GM21737 (cell line): ENCODE measurements at regions not wholly inside any gene's neighbourhood (a gene's known extent, or its start where the extent isn't known, plus 50 kb on each side); places are given as distances from the start of the nearest gene placed in this dataset.
"Not testable (repeated sequence)": the region's sequence is repeated elsewhere in the genome, so short reads cannot be mapped to it uniquely, and the experiment has no call there.

Experiments used
- ATAC-seq: cut with Tn5 transposase; IDR thresholded peaks from one replicate; pipeline ENCODE4 v1.9.1; 2021; ENCODE audit warnings: mild to moderate bottlenecking, moderate library complexity; ENCODE audit not compliant: unreplicated experiment

GRCh38 chr3:168671091-168671490, 575.4 kb upstream of the GOLIM4 start:
- ATAC-seq = no peak

DNA sequence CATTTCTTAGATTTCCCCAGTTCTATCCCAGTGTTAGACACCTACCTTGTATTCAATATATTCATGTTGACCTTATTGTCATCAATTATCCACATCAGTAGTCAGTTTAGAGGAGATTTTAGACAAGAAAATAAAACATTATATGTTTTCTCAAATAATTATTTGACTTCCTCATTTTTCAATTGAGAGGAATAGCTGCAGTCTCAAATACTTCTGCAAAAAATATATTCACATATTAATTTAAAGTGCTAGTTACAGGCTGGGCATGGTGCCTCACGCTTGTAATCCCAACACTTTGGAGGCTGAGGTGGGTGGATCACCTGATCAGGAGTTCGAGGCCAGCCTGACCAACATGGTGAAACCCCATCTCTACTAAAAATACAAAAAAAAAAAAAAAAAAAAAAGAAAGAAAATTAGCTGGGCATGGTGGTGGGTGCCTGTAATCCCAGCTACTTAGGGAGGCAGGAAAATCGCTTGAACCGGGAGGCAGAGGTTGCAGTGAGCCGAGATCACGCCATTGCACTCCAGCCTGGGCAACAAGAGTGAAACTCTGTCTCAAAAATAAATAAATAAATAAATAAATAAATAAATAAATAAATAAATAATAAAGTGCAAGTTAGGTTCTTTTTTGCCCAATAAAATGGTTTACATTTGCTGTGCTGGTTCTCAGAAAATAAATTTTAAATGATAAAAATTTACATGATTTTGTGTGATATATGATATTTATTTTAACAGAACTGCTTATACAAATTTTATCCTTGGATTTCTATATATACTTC, 565.3 kb upstream of the GOLIM4 start:
- not testable (repeated sequence) for ATAC-seq

- ATAC-seq = no peak
Measured at GRCh38 chr3:168659015-168659414, 563.3 kb upstream of the GOLIM4 start.

DNA sequence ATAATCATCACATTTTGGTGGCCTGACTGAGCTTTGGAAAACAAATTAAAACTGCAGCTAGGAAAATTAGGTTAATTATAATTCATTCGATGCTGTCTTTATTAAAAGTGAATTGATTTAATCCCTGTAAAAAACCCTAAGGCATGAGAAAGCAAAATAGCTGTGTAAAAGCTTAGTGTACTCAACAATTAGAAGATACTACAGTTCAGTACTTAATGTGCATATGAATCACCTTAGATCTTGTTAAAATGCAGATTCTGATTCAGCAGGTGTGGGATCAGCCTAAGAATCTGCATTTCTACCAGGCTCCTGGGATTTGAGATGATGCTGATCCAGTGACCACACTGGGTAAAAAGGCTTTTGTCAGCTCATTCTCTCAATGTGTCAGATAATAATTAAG, 559.9 kb upstream of the GOLIM4 start:
- ATAC-seq = no peak

DNA sequence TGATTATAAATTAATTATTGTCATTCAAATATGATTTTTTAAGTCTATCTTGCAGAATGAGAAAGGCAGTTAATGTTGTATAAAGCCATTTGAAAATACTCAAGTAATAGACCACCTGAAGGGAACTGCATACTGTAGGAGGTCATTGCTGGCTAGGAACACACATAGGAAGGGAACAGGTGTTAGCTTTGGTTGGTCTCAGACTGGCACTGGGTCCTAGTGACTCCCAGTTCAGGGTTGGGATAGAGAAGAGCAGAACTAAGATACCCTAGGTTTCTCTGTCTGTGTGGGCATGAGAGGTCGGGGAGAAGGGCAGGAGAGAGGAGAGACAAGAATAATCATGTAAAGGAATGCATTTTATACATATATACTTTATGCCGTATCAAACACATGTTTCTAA, 559.0 kb upstream of the GOLIM4 start:
- no peak for ATAC-seq

GRCh38 chr3:168653255-168653654, 557.5 kb upstream of the GOLIM4 start:
- ATAC-seq = no peak

- ATAC-seq = no peak
Measured at GRCh38 chr3:168648321-168648720, 552.6 kb upstream of the GOLIM4 start.

DNA sequence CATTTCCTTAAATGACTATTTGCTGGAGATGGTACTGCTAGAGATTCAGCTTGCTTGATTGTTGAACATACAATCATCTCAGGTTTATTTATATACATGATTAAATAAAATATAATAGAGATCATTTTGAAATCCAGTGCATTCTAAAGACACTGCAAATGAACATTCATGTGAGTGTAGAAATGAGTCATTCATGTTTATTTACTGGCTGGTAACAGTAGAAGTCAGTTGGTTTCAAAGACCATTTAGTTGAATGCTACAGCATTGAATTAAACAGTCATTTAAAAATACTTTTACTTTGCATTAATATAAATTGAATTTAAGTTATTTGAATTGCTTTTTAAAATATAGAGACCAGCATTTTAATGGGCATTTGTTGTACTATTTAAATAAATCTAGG, 551.9 kb upstream of the GOLIM4 start:
- no peak for ATAC-seq

GRCh38 chr3:168645180-168645579, 549.5 kb upstream of the GOLIM4 start:
- ATAC-seq = no peak

- no peak for ATAC-seq
Measured at GRCh38 chr3:168628549-168628948, 532.8 kb upstream of the GOLIM4 start.

DNA sequence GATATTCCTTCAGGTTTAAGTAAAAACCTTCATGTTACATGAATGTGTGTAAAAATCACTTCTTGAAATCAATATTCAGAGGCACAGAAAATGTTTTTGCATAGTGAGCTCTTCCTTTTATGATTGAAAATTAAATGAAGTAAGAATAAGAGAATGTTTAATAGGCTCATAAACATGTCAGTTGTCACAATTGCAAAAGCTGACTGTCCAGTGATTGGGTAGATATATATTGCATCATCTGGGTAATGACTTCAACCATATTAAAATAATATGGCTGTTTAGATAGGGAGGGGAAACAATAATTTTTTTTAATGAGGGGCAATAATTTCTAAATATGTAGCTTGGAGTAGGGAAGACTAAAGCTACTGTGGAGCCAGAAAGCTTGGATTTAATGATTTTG, 529.8 kb upstream of the GOLIM4 start:
- ATAC-seq = no peak

DNA sequence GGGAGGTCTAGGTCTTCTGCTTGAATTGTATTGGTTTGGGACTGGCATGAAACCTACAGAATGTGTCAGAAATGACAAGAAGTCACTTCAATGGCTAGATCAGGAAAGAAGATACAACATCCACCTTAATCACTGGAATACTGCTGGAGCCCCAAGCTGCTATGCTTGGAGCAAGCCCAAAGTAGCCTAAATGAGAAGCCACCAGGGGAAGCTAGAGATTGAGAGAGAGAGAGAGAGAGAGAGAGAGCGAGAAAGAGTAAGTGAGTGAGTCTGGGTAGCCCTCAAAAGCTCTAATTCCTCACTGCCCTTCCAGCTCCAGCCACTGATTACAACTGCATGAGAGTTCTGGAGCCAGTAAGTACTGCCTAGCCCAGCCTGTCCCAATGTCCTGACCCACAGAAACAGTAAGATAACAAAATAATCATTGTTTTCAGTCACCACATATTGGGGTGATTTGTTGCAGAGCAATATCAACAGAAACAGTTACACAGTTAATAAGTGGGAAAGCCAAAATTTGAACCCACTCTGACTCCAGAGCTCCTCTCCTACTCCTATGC, 529.2 kb upstream of the GOLIM4 start:
- ATAC-seq = no peak

DNA sequence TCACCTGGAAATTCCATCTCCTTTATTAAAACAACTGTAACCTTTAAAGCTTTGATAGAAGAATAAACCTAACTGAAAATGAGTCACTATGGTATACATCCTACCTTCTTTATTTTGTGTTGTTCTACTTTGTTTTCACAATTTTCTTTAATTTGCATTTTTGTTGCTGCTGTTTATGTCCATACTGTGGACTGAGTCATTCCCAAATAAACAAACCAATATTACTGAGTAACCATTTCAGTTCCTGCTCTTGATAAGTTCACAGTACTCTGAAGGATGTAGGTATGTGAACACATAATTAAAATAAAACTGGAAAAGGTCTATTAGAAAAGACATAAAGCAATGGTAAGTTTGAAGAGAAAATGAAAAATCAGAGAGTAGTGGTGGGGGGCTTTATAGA, 528.5 kb upstream of the GOLIM4 start:
- no peak for ATAC-seq

DNA sequence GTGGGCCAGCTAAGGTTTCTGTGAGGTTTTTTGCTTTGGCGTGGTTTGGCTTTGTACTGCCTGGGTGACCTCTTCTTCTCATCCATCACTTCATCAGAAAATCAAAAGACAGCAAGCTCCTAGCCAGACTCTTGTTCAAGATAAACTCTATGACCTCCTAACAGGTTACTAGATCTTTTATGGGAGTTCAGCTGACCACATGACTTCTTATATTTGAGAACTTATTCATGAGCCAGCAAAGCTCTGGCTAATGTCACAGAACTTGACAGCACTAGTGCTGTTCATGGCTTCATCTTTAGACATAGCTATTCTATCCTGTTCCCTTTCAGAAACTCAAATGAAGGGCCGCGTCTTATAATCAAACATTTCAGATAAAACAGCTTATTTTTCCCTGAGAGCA, 527.1 kb upstream of the GOLIM4 start:
- no peak for ATAC-seq

DNA sequence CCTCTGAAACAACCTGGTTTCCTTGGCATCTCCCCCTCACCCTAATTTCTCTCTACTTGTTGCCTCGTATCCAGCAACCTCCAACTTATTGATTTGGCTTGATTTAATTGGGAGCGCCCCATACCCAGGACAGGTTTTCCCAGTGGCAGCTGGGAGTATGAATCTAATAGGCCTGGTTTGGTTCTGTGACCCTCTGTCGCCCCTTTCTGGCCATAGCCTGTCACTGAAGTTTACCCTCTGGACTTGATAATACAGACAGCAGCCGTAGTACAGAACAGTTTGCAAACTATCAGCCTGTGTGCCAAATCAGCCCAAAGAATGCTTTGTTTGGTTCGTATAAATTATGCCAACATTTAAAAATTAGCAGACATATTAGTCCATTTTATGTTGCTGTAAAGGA, 525.1 kb upstream of the GOLIM4 start:
- ATAC-seq = no peak

DNA sequence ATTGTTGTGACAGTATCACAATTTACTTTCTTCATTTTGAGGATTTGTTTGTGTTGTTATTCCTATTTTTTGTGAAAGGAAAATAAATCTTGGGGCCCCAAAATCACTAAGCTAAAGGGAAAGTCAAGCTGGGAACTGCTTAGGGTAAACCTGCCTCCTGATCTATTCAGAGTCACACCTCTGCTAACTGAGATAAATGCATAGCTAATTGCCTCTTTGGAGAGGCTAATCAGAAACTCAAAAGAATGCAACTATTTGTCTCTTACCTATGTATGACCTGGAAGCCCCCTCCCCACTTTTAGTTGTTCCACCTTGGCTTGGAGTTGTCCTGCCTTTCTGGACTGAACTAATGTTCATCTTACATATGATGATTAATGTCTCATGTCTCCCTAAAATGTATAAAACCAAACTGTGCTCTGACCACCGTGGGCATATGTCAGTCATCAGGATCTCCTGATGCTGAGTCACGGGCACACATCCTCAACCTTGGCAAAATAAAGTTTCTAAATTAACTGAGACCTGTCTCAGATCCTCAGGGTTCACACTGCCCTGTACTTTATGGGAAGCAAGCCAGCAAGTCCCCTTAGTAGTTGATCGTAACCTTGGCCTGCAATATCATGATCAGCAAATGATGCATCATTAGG, 523.2 kb upstream of the GOLIM4 start:
- ATAC-seq = no peak

- ATAC-seq = no peak
Measured at GRCh38 chr3:168617658-168618057, 521.9 kb upstream of the GOLIM4 start.

- ATAC-seq = no peak
Measured at GRCh38 chr3:168616915-168617314, 521.2 kb upstream of the GOLIM4 start.

DNA sequence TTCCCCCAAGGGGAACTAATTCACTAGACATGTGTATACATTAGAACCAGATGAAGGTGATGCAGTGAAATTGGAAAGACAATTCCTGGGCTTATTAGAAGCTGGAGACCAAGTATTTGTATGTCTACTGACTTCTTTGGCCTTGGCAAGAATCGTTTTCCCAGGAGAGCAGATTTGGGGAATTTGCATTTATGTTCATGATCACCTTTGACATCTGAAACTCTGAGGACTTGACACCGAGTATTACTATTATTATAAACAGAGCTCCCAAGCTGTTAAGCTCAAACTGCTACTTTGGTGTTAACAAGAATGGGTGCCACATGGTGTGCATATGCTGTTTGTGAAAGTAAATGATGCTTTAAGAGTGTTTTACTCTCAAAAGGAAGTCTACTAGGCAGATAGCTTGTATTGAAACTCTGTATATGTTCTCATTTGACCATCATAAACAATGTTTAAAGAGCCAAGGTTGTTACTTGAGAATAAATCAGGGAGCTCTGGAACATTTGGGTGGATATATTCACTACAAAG, 519.8 kb upstream of the GOLIM4 start:
- no peak for ATAC-seq

DNA sequence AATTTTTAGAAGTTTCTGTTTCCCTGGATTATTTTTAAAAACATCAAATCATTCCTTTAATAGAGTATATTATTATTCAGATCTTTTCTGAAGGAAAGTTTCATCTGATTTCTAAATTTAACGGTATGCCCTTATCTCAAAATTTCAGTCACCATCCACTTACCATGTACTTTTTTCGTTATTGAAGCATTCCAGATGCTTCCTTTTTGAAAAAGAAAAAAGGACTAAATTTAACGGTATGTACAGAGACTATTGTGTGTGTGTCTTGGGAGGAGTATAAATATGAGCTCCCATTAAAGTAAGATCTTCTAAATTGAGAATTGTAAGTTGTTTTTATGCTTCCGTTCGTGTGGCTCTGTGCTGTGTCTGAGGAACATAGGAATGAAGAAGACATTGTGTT, 517.4 kb upstream of the GOLIM4 start:
- no peak for ATAC-seq

DNA sequence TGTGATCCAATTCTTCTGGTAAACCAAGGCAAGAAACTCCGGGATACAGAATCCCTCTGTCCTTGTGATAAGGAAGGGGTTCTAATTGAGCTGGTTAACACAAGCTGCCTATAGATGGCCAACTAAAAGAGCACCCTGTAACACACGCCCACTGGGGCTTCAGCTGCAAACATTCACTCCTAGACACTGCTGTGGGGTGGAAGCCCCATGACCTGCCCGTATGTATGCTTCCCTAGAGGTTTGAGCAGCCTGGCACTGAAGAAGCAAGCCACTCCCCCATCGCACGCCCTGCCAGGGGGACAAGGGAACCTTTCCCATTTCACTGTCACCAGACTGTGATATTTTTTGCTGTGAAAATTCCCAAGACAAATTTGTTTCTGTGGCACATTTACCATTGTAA, 516.9 kb upstream of the GOLIM4 start:
- ATAC-seq = no peak

GRCh38 chr3:168611826-168612225, 516.1 kb upstream of the GOLIM4 start:
- ATAC-seq = no peak
